ENCODE measurements at regions not wholly inside any gene's neighbourhood (a gene's known extent, or its start where the extent isn't known, plus 50 kb on each side); places are given as distances from the start of the nearest gene placed in this dataset.

GRCh38 chr14:51424561-51425251 lies 184.7 kb downstream of the TMX1 start:
- peak overlapping the region in 1 of 3 experiments; percentile 46 for H3K27ac Mint-ChIP-seq
- H3K4me3 Mint-ChIP-seq = no peak overlapping the region
- H3K9me3 Mint-ChIP-seq = peaks cover 6% of the 10 kb centered on the region
- no peaks in the 10 kb centered on the region for H3K27me3 Mint-ChIP-seq (ENCODE audit: low read depth)
- TF ChIP-seq, protein P1, sequence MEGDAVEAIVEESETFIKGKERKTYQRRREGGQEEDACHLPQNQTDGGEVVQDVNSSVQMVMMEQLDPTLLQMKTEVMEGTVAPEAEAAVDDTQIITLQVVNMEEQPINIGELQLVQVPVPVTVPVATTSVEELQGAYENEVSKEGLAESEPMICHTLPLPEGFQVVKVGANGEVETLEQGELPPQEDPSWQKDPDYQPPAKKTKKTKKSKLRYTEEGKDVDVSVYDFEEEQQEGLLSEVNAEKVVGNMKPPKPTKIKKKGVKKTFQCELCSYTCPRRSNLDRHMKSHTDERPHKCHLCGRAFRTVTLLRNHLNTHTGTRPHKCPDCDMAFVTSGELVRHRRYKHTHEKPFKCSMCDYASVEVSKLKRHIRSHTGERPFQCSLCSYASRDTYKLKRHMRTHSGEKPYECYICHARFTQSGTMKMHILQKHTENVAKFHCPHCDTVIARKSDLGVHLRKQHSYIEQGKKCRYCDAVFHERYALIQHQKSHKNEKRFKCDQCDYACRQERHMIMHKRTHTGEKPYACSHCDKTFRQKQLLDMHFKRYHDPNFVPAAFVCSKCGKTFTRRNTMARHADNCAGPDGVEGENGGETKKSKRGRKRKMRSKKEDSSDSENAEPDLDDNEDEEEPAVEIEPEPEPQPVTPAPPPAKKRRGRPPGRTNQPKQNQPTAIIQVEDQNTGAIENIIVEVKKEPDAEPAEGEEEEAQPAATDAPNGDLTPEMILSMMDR (IDR thresholded peaks at IDR 0.05; ENCODE audit: unreplicated experiment in 3 of 3) = no peak
- H3K36me3 Mint-ChIP-seq (ENCODE audit: low read depth) = peaks cover 3% of the 10 kb centered on the region
- H3K4me1 Mint-ChIP-seq = peaks cover 12% of the 10 kb centered on the region

DNA sequence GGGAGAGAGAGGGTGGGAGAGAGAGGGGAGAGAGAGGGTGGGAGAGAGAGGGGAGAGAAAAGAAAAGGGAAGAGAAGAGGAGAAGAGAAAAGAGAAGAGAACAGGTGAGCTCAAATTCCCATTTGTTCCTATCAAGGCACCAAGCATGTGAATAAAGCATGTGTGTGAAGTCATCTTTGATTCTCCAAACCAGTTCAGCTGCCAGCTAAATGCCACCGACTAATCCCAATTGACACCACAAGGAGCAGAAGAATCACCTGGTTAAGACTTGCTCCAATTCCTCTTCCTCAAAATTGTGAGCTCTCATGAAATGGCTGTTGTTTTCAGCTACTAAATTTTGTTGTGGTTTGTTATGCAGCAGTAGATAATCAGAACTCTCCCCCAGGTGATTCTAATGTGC lies 188.9 kb downstream of the TMX1 start:
- Mint-ChIP-seq H3K27ac (no peak overlapping the region), H3K9me3 (no peaks in the 10 kb centered on the region), H3K4me1 (peaks cover 27% of the 10 kb centered on the region), H3K4me3 (no peak overlapping the region), H3K36me3 (ENCODE audit: low read depth) (no peaks in the 10 kb centered on the region), H3K27me3 (ENCODE audit: low read depth) (peaks cover 4% of the 10 kb centered on the region)
- TF ChIP-seq, protein P1 (IDR thresholded peaks at IDR 0.05; ENCODE audit: unreplicated experiment in 3 of 3) = no peak

GRCh38 chr14:51430079-51430478 lies 190.0 kb downstream of the TMX1 start:
- Mint-ChIP-seq H3K36me3 (ENCODE audit: low read depth) (no peaks in the 10 kb centered on the region), H3K27ac (peak overlapping the region; percentile 57 to 62 (median 61)), H3K9me3 (no peaks in the 10 kb centered on the region), H3K4me3 (no peak overlapping the region), H3K27me3 (ENCODE audit: low read depth) (peaks cover 4% of the 10 kb centered on the region), H3K4me1 (peaks cover 26% of the 10 kb centered on the region)
- TF ChIP-seq, protein P1 (IDR thresholded peaks at IDR 0.05; ENCODE audit: unreplicated experiment in 3 of 3) = no peak

GRCh38 chr14:51430633-51431032 lies 190.6 kb downstream of the TMX1 start:
- Mint-ChIP-seq H3K4me1 (peaks cover 26% of the 10 kb centered on the region), H3K4me3 (peak overlapping the region in 1 of 3 experiments; percentile 40), H3K27ac (peak overlapping the region; percentile 57 to 62 (median 61)), H3K9me3 (no peaks in the 10 kb centered on the region), H3K36me3 (ENCODE audit: low read depth) (no peaks in the 10 kb centered on the region), H3K27me3 (ENCODE audit: low read depth) (peaks cover 4% of the 10 kb centered on the region)
- TF ChIP-seq, protein P1 (IDR thresholded peaks at IDR 0.05; ENCODE audit: unreplicated experiment in 3 of 3) = no peak

- H3K9me3 Mint-ChIP-seq = no peaks in the 10 kb centered on the region
- TF ChIP-seq, protein P1 (IDR thresholded peaks at IDR 0.05; ENCODE audit: unreplicated experiment in 3 of 3) = no peak
- H3K36me3 Mint-ChIP-seq (ENCODE audit: low read depth) = no peaks in the 10 kb centered on the region
- peak overlapping the region in 1 of 3 experiments; percentile 40 for H3K4me3 Mint-ChIP-seq
- H3K27me3 Mint-ChIP-seq (ENCODE audit: low read depth) = peaks cover 4% of the 10 kb centered on the region
- peaks cover 26% of the 10 kb centered on the region for H3K4me1 Mint-ChIP-seq
- peak overlapping the region; percentile 57 to 62 (median 61) for H3K27ac Mint-ChIP-seq
Measured at GRCh38 chr14:51431033-51431709, 191.1 kb downstream of the TMX1 start.

All from nephron (organoid).